ENCODE measurements at regions not wholly inside any gene's neighbourhood (a gene's known extent, or its start where the extent isn't known, plus 50 kb on each side); places are given as distances from the start of the nearest gene placed in this dataset.

DNA sequence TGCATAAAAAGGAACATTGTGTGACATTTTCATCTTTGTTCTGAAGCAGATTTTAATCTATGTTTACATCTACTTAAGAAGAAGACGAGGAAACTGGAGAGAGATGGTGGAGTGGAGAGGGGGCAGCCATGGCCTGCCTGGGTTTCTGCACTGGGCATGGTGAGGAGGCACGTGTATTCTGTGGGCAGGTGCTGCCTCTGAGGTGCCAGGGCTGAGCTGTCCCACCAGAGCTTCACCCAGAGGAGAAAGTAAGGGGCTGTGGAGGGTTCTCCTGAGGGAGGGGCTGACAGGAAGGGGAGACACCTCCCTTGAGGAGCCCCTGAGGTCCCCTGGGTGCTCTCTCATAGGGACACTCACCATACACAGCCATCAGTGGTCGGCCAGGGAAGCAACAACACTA is 372.4 kb upstream of the OR4E1 start:
- H3K27ac ChIP-seq = no peak overlapping the region
- no peaks in the 10 kb centered on the region for H3K36me3 ChIP-seq
- H3K4me3 ChIP-seq = no peak overlapping the region
- no peaks in the 10 kb centered on the region for H3K4me1 ChIP-seq
- no peaks in the 10 kb centered on the region for H3K27me3 ChIP-seq
- TF ChIP-seq, protein P1, sequence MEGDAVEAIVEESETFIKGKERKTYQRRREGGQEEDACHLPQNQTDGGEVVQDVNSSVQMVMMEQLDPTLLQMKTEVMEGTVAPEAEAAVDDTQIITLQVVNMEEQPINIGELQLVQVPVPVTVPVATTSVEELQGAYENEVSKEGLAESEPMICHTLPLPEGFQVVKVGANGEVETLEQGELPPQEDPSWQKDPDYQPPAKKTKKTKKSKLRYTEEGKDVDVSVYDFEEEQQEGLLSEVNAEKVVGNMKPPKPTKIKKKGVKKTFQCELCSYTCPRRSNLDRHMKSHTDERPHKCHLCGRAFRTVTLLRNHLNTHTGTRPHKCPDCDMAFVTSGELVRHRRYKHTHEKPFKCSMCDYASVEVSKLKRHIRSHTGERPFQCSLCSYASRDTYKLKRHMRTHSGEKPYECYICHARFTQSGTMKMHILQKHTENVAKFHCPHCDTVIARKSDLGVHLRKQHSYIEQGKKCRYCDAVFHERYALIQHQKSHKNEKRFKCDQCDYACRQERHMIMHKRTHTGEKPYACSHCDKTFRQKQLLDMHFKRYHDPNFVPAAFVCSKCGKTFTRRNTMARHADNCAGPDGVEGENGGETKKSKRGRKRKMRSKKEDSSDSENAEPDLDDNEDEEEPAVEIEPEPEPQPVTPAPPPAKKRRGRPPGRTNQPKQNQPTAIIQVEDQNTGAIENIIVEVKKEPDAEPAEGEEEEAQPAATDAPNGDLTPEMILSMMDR (IDR thresholded peaks at IDR 0.05) = no peak
- intact Hi-C loops (cut with DNase I) = no loop called here
- no peak for DNase-seq (ENCODE audit: low spot score in 2 of 2)
- no peaks in the 10 kb centered on the region for H3K9me3 ChIP-seq

DNA sequence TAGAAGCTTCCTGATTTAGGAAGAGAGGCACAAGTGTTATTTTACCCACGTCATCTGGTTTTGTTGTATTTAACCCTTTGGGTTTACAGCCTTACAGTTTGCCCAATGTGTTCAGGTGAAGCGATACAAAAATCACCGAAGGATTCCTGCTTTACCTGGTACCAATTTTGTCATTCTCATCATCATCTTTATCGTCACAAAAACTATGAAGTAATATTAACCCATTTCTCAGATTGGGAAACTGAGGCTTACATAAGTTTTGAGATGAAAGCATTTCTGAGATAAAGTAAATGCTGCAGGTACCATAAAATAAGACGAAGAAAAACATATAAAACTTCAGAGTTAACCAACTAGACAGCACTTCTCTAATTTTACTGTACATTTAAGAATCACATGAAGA is 370.6 kb upstream of the OR4E1 start:
- H3K4me1 ChIP-seq = no peaks in the 10 kb centered on the region
- H3K4me3 ChIP-seq = no peak overlapping the region
- H3K36me3 ChIP-seq = no peaks in the 10 kb centered on the region
- intact Hi-C loops (cut with DNase I) = no loop called here
- no peaks in the 10 kb centered on the region for H3K27me3 ChIP-seq
- H3K27ac ChIP-seq = no peak overlapping the region
- TF ChIP-seq, protein P1 (IDR thresholded peaks at IDR 0.05) = no peak
- no peaks in the 10 kb centered on the region for H3K9me3 ChIP-seq
- DNase-seq (ENCODE audit: low spot score in 2 of 2) = no peak

DNA sequence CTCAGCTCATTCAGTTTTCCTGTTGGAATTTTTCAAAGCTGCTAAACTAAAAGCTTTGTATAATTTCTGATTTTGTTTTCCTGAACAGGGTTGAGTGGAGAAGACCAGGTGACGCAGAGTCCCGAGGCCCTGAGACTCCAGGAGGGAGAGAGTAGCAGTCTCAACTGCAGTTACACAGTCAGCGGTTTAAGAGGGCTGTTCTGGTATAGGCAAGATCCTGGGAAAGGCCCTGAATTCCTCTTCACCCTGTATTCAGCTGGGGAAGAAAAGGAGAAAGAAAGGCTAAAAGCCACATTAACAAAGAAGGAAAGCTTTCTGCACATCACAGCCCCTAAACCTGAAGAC is 367.1 kb upstream of the OR4E1 start:
- no peak for DNase-seq (ENCODE audit: low spot score in 2 of 2)
- Histone ChIP-seq H3K27ac (no peak overlapping the region), H3K36me3 (no peaks in the 10 kb centered on the region), H3K9me3 (no peaks in the 10 kb centered on the region), H3K4me3 (no peak overlapping the region), H3K27me3 (no peaks in the 10 kb centered on the region), H3K4me1 (no peaks in the 10 kb centered on the region)
- TF ChIP-seq, protein P1 (IDR thresholded peaks at IDR 0.05) = no peak
- intact Hi-C loops (cut with DNase I) = no loop called here

DNA sequence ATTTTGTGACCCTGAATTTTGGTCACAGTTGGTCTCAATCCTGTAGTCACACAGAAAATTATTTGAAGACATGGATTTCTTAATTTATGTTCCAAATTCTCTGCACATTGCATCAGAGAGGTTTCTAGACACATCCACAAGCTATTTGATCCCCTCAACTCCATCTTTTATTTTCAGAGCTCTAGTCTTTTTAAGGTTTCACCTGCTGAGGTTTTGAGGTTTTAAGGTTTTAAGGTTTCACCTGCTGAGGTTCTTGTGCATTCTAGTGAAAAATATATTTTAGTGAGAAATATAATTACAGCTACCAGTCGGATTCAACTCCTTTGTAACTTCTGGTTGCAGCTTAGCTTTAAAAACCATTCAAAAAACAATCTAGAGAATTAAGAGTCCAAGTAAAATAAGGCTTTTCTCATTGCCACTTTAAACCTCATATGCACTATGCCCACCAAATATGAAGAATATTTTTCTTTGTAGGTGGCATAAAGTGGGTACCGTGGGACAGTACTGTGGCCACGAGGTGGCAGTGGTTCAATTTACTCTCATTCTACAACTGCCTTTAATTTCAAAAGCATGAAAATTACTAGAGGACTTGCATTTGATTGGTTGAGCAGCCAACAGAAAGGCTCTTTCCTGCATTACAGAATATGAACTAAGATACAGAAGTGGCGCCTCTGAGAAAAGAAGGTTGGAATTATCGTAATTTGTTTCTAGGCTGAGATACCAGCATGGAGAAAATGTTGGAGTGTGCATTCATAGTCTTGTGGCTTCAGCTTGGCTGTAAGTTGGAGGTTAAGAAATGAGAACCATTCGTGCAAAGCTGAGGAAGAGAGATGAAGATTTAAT is 366.5 kb upstream of the OR4E1 start:
- TF ChIP-seq, protein P1 (IDR thresholded peaks at IDR 0.05) = peak in 1 of 3 experiments; percentile 15
- no peaks in the 10 kb centered on the region for H3K4me1 ChIP-seq

DNA sequence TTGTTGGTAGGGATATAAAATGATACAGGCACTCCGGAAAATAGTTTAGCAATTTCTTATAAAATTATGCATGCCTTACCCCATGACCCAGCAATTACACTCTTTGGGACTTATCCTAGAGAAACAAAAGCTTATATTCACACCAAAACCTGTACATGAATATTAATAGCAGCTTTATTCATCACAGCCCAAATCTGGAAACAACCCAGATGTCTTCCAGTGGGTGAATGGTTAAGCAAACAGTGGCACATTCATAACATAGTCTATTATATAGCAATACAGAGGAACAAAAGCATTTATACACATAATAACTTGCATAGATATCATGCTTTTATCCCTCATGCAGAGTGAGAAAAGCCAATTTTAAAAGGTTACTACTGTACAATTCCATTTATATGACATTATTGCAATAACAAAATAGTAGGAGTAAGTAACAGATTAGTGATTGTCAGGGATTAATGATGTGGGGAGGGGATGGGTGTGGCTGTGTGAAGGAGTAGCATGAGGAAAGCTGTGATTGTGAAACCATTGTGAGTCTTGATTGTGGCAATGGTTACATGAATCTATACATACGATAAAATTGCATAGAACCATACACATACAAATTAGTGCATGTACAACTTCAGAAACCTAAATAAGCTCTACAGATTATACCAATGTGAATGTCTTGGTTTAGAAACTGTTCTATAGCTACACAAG is 363.1 kb upstream of the OR4E1 start:
- DNase-seq (ENCODE audit: low spot score in 2 of 2) = no peak
- Histone ChIP-seq H3K36me3 (no peaks in the 10 kb centered on the region), H3K9me3 (no peaks in the 10 kb centered on the region), H3K4me1 (no peaks in the 10 kb centered on the region), H3K27me3 (no peaks in the 10 kb centered on the region), H3K4me3 (no peak overlapping the region), H3K27ac (no peak overlapping the region)
- TF ChIP-seq, protein P1 (IDR thresholded peaks at IDR 0.05) = no peak
- intact Hi-C loops (cut with DNase I) = no loop called here

More for the DNA sequence above, 366.5 kb upstream of the OR4E1 start:
- no peak overlapping the region for H3K27ac ChIP-seq
- no peaks in the 10 kb centered on the region for H3K9me3 ChIP-seq
- H3K36me3 ChIP-seq = no peaks in the 10 kb centered on the region
- H3K4me3 ChIP-seq = no peak overlapping the region
- intact Hi-C loops (cut with DNase I) = no loop called here
- DNase-seq (ENCODE audit: low spot score in 2 of 2) = no peak
- H3K27me3 ChIP-seq = no peaks in the 10 kb centered on the region

All from ascending aorta (tissue), 2 donors.